Ishikawa (cell line): ENCODE measurements at regions not wholly inside any gene's neighbourhood (a gene's known extent, or its start where the extent isn't known, plus 50 kb on each side); places are given as distances from the start of the nearest gene placed in this dataset.

ENCODE experiments used
- CEBPB ChIP-seq: IDR thresholded peaks from 2 replicates; pipeline ENCODE4 v1.6.1; 2012
- CREB1 ChIP-seq: IDR thresholded peaks from 2 replicates; pipeline ENCODE4 v1.6.1; 2012; ENCODE audit warnings: low read depth
- EGR1 ChIP-seq: IDR thresholded peaks from 2 replicates; pipeline ENCODE4 v1.6.1; 2012
- EP300 ChIP-seq: IDR thresholded peaks from 2 replicates; pipeline ENCODE4 v1.6.1; 2012; ENCODE audit warnings: borderline replicate concordance
- FOXM1 ChIP-seq: IDR thresholded peaks from 2 replicates; pipeline ENCODE4 v1.6.1; 2012; ENCODE audit warnings: low read depth, borderline replicate concordance
- NFIC ChIP-seq: IDR thresholded peaks from 2 replicates; pipeline ENCODE4 v1.6.1; 2012
- RAD21 ChIP-seq: IDR thresholded peaks from 2 replicates; pipeline ENCODE4 v1.6.1; 2012; ENCODE audit warnings: low read depth
- TAF1 ChIP-seq: IDR thresholded peaks from 2 replicates; pipeline ENCODE4 v1.6.1; 2012; ENCODE audit warnings: low read depth, mild to moderate bottlenecking
- TCF12 ChIP-seq: IDR thresholded peaks from 2 replicates; pipeline ENCODE4 v1.6.1; 2012; ENCODE audit warnings: low read depth
- TEAD4 ChIP-seq: IDR thresholded peaks from 2 replicates; pipeline ENCODE4 v1.6.1; 2012
- USF1 ChIP-seq: IDR thresholded peaks from 2 replicates; pipeline ENCODE4 v1.6.1; 2012
- YY1 ChIP-seq: IDR thresholded peaks from 2 replicates; pipeline ENCODE4 v1.6.1; 2012; ENCODE audit warnings: low read depth
- ZBTB7A ChIP-seq: IDR thresholded peaks from 2 replicates; pipeline ENCODE4 v1.6.1; 2012; ENCODE audit warnings: low read depth
- TF ChIP-seq, protein P1 (sequence below): IDR thresholded peaks from 2 replicates; pipeline ENCODE4 v1.6.1; 2012
- TF ChIP-seq, protein P2 (sequence below): IDR thresholded peaks from 2 replicates; pipeline ENCODE4 v1.6.1; 2012; ENCODE audit warnings: low read depth, mild to moderate bottlenecking

DNA sequence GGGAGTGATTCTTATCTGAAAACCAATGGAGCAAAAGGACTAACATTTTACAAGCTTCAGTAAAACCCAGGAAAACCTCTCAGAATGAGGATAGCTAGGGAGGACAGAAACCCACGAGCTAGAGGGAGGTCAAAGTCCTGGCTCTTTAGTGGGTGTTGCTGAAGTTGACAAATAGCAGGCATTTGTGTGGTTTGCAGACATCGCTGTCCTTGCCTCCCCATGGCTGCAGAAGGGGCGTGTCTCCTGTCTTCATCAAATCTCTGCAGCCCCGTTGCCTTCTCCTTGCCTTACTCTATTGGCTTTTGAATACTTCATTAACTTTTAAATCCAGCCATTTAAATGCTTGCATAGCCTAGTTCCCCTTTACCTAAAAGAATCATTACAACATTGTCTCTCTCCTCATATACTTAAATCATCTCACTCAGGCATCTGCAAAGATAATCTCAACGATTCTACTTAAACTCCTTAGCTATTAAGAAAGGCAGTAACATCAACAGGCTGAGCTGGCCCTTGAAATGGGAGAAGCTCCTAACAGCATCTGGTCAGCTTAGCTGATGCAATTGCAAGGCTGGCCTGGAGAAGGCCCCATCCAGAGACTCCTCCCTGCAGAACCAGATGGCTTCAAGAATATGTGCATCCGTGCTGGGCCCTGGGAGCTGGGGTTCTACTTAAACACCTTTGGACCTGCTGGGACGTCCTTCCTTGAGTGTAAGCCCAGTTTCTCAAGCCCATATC is 152.8 kb upstream of the TAS2R1 start:
- no peak for TF ChIP-seq EP300
- no peak for TF ChIP-seq ZBTB7A
- TF ChIP-seq TEAD4, result no peak
- TF ChIP-seq, protein P1, sequence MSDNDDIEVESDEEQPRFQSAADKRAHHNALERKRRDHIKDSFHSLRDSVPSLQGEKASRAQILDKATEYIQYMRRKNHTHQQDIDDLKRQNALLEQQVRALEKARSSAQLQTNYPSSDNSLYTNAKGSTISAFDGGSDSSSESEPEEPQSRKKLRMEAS, result no peak
- TF ChIP-seq RAD21, result no peak
- TF ChIP-seq TCF12, result no peak
- TF ChIP-seq USF1, result no peak
- TF ChIP-seq YY1, result no peak
- TF ChIP-seq CEBPB, result no peak
- no peak for TF ChIP-seq FOXM1
- no peak for TF ChIP-seq TAF1
- no peak for TF ChIP-seq EGR1
- no peak for TF ChIP-seq NFIC
- TF ChIP-seq, protein P2, sequence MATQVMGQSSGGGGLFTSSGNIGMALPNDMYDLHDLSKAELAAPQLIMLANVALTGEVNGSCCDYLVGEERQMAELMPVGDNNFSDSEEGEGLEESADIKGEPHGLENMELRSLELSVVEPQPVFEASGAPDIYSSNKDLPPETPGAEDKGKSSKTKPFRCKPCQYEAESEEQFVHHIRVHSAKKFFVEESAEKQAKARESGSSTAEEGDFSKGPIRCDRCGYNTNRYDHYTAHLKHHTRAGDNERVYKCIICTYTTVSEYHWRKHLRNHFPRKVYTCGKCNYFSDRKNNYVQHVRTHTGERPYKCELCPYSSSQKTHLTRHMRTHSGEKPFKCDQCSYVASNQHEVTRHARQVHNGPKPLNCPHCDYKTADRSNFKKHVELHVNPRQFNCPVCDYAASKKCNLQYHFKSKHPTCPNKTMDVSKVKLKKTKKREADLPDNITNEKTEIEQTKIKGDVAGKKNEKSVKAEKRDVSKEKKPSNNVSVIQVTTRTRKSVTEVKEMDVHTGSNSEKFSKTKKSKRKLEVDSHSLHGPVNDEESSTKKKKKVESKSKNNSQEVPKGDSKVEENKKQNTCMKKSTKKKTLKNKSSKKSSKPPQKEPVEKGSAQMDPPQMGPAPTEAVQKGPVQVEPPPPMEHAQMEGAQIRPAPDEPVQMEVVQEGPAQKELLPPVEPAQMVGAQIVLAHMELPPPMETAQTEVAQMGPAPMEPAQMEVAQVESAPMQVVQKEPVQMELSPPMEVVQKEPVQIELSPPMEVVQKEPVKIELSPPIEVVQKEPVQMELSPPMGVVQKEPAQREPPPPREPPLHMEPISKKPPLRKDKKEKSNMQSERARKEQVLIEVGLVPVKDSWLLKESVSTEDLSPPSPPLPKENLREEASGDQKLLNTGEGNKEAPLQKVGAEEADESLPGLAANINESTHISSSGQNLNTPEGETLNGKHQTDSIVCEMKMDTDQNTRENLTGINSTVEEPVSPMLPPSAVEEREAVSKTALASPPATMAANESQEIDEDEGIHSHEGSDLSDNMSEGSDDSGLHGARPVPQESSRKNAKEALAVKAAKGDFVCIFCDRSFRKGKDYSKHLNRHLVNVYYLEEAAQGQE, result no peak
- TF ChIP-seq CREB1, result no peak

- no peak for TF ChIP-seq ZBTB7A
- TF ChIP-seq CREB1, result no peak
- TF ChIP-seq EGR1, result no peak
- TF ChIP-seq TEAD4, result no peak
- no peak for TF ChIP-seq YY1
- no peak for TF ChIP-seq RAD21
- TF ChIP-seq CEBPB, result no peak
- TF ChIP-seq USF1, result no peak
- TF ChIP-seq, protein P1, result no peak
- TF ChIP-seq, protein P2, result no peak
- no peak for TF ChIP-seq TAF1
- no peak for TF ChIP-seq NFIC
- no peak for TF ChIP-seq TCF12
Observed at GRCh38 chr5:9781890-9782289, 151.7 kb upstream of the TAS2R1 start.

DNA sequence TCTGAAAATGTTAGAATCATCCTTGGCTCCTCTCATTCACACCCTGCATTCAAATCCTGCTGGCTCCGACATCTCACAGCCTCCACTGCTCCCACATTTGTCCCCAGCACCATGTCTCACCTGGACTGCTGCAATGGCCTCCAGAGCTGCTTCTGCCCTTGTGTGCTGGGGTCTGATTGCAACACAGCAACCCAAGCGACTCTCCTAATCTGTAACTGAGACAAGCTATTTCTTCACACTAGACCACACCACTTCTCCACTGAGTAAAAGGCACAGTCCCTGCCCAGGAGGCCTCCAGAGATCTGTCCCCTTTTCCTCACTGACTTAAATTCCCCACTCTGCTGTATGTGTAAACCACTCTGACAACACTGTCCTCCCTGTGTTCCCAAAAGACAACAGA is 151.1 kb upstream of the TAS2R1 start:
- TF ChIP-seq ZBTB7A (no peak), USF1 (no peak), YY1 (no peak)

DNA sequence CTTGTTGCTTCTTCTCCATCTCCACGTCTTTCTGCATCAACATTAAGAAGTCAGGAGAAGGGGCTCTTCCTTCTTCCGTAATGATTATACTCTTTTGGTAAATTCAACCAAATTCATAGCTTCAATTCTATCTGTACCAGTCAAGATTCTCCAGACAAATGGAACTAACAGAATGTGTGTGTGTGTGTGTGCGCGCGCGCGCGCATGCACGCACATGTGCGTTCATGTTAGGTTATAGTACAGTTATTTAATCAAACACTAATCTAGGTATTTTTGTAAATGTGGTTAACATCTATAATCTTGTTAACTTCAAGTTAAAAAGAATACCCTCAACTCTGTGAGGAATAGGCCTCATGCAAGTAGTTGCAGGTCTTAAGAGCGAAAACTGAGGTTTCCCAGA is 150.3 kb upstream of the TAS2R1 start:
- TF ChIP-seq EP300, result no peak
- TF ChIP-seq, protein P2, result no peak
- TF ChIP-seq CREB1, result no peak
- TF ChIP-seq TCF12, result no peak
- no peak for TF ChIP-seq NFIC
- TF ChIP-seq USF1, result no peak
- no peak for TF ChIP-seq TAF1
- TF ChIP-seq YY1, result no peak
- TF ChIP-seq TEAD4, result no peak
- no peak for TF ChIP-seq RAD21
- no peak for TF ChIP-seq FOXM1
- no peak for TF ChIP-seq EGR1
- TF ChIP-seq, protein P1, result no peak
- no peak for TF ChIP-seq ZBTB7A
- no peak for TF ChIP-seq CEBPB
